RWPE1 (cell line): ENCODE measurements at regions not wholly inside any gene's neighbourhood (a gene's known extent, or its start where the extent isn't known, plus 50 kb on each side); places are given as distances from the start of the nearest gene placed in this dataset.

ENCODE experiments used
- CTCF ChIA-PET: fragments of 350-600 bp; sonication (Branson Sonifier 250); formaldehyde crosslinking; extraction: SDS; loops from one replicate; lab custom pipeline; 2021; lab: Yijun Ruan, JAX
- POLR2A ChIA-PET: fragments of 400-600 bp; formaldehyde crosslinking; extraction: SDS; loops from one replicate; lab custom pipeline; 2020; ENCODE audit warnings: antibody characterized with exemption; ENCODE audit not compliant: low non-redundant PET; lab: Yijun Ruan, JAX
- DNase-seq: peaks from one replicate; pipeline ENCODE4 v3.0.0; 2012; ENCODE audit warnings: low spot score
- H3K27ac ChIP-seq: fragments of 450-650 bp; 2 replicates; pipeline ENCODE4 v1.5.1; 2017
- TF ChIP-seq, protein P1 (sequence below): fragments of 450-650 bp; conservative IDR thresholded peaks from 2 replicates; pipeline ENCODE4 v1.5.1; 2017; ENCODE audit warnings: low read depth, mild to moderate bottlenecking

DNA sequence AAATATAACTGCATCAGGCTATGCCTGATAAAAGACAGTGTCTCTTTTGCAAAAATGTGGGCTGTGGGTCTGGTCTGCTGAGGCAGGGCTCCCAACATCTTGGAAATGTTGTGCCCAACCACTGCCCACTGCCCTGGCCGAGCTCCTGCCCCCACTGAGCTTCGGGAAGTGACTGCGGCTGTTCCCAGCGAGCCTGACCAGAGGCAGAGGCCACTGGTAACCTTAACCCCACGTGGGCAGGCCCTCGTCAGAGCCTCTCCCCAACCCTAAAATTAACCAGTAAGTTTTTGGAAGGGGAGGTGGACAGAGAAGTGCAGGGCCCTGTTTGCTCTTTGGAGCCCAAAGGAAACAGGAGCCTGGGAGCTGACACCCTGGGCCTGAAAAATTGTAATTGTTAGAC lies 225.9 kb downstream of the MAFB start:
- DNase-seq: no peak
- TF ChIP-seq, protein P1, sequence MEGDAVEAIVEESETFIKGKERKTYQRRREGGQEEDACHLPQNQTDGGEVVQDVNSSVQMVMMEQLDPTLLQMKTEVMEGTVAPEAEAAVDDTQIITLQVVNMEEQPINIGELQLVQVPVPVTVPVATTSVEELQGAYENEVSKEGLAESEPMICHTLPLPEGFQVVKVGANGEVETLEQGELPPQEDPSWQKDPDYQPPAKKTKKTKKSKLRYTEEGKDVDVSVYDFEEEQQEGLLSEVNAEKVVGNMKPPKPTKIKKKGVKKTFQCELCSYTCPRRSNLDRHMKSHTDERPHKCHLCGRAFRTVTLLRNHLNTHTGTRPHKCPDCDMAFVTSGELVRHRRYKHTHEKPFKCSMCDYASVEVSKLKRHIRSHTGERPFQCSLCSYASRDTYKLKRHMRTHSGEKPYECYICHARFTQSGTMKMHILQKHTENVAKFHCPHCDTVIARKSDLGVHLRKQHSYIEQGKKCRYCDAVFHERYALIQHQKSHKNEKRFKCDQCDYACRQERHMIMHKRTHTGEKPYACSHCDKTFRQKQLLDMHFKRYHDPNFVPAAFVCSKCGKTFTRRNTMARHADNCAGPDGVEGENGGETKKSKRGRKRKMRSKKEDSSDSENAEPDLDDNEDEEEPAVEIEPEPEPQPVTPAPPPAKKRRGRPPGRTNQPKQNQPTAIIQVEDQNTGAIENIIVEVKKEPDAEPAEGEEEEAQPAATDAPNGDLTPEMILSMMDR: no peak
- POLR2A ChIA-PET: no interaction called here
- no peak overlapping the region for H3K27ac ChIP-seq
- CTCF ChIA-PET: interaction anchor here (0.5 kb wide), 1 partner anchor 101 kb away, joined by 3 read pairs; no protein-coding TSS in a partner anchor

GRCh38 chr20:40462566-40462965 lies 226.5 kb downstream of the MAFB start:
- TF ChIP-seq, protein P1: no peak
- ChIA-PET CTCF (interaction anchor here (0.7 kb wide), 1 partner anchor 90 kb away, joined by 4 read pairs; no protein-coding TSS in a partner anchor), POLR2A (interaction anchor here (0.6 kb wide), 1 partner anchor 11 kb away, joined by 6 read pairs; no protein-coding TSS in a partner anchor)
- no peak for DNase-seq
- H3K27ac ChIP-seq: no peak overlapping the region

DNA sequence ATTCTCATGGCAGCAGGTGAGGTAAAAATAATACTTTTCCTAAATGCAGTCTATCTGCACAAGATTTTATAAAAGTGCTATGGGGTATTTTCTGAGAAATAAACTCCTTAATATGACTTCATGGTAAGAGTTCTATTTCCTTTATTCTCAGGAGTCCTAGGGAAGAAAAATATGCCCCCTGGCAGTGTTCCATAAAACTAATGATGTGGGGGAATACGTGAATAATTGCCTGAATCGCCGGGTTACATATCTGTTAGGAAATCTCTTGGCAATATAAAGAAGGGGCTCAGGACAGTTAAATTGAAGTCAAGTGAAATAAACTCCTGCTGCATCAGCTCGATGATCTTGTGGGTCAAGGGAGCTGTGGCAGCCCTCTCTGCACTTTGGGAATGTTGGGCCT lies 229.7 kb downstream of the MAFB start:
- ChIA-PET CTCF (interaction anchor here (0.6 kb wide), 1 partner anchor 29 kb away, joined by 3 read pairs; no protein-coding TSS in a partner anchor), POLR2A (interaction anchor here (0.7 kb wide), 1 partner anchor 38 kb away, joined by 7 read pairs; no protein-coding TSS in a partner anchor)
- DNase-seq: no peak
- TF ChIP-seq, protein P1: no peak
- no peak overlapping the region for H3K27ac ChIP-seq

DNA sequence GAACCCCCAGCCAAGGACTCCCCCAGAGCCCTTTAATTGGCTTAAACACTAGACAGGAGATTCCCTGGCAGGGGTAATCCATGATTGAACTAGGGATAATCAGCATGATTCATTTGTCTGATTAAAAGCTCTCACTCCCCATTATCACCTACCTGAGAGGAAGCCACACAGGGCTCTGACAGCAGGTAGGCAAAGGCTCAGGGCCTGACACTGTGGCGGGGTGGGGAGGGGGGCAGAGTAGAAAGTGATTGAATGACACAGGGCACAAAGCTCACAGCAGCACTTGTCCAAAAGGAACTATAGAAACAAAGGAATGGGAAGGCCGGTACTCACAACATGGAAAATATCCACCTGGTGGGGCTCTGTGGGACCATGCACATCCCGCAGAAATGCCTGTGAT lies 231.6 kb downstream of the MAFB start:
- no peak overlapping the region for H3K27ac ChIP-seq
- TF ChIP-seq, protein P1: no peak
- CTCF ChIA-PET: no interaction called here
- no peak for DNase-seq
- POLR2A ChIA-PET: no interaction called here

DNA sequence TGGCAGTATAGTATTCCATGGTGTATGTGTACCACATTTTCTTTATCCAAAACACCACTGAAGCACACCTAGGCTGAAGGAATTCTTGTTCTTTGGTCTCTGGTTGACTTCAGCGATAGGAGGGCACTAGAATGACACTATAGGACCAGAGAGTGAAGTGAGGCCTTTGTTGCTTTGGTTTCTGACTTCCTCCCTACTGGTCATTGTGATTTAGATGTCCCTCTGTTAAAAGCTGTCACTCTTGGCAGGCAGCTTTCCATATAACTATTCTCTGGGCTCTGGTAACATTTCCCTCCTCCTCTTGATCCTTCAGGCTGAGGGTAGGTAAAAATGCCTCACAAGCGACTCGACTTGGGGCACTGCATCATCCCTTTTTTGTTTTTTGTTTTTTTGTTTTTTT lies 236.3 kb downstream of the MAFB start:
- DNase-seq: no peak
- TF ChIP-seq, protein P1: no peak
- POLR2A ChIA-PET: no interaction called here
- no peak overlapping the region for H3K27ac ChIP-seq
- CTCF ChIA-PET: no interaction called here

- no peak overlapping the region for H3K27ac ChIP-seq
- CTCF ChIA-PET: interaction anchor here (0.6 kb wide), 1 partner anchor 11 kb away, joined by 4 read pairs; no protein-coding TSS in a partner anchor
- POLR2A ChIA-PET: interaction anchor here (0.6 kb wide), 2 partner anchors 11 to 156 kb away, joined by 5 to 6 read pairs; no protein-coding TSS in a partner anchor
- DNase-seq: no peak
- TF ChIP-seq, protein P1: no peak
These were observed 237.5 kb downstream of the MAFB start for GRCh38 chr20:40451552-40451951.
